NT2/D1 (cell line): ENCODE measurements at regions not wholly inside any gene's neighbourhood (a gene's known extent, or its start where the extent isn't known, plus 50 kb on each side); places are given as distances from the start of the nearest gene placed in this dataset.

Source experiments
- YY1 ChIP-seq: IDR thresholded peaks from 2 replicates; pipeline ENCODE4 v1.6.1; 2011; ENCODE audit not compliant: insufficient read length, insufficient read depth
- ZNF274 ChIP-seq: IDR thresholded peaks from 2 replicates; pipeline ENCODE4 v1.6.1; 2011; ENCODE audit warnings: mild to moderate bottlenecking, low read depth, low read length

DNA sequence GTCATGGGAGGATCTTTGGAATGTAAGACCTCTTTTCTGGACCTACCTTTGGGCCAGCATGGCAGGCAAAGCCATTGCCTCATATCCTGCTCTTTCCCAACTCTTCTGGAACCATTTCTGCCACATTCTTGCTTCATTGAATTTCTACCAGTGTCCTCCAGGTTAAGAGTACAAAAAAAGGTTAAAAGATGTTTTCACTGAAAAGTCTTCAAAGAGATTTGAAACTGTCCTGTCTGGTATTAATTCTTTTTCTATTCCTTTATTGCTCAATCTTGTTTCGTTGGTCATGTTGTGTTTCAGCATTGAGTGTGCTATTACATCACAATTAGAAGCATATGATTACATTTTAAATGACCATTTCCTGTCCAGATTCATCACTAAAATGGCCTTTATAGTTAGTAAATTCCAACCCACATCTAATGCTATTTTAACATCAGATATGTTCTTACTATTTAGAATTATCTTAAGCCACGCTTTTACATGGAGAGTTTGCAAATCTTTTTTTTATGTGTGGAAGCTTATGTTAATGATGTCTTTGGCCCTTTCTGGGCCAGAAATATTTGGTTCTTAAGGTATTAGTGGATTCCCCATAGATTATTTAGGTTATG, 450.9 kb downstream of the GJA1 start:
- TF ChIP-seq ZNF274 (no peak), YY1 (no peak)
